Endometrium (tissue), 2 donors: ENCODE measurements at regions not wholly inside any gene's neighbourhood (a gene's known extent, or its start where the extent isn't known, plus 50 kb on each side); places are given as distances from the start of the nearest gene placed in this dataset.
A peak's percentile ranks its signal among the peaks of the same experiment; 100 is the strongest.
"Not testable (repeated sequence)": the region's sequence is repeated elsewhere in the genome, so short reads cannot be mapped to it uniquely, and the experiment has no call there.

Experiments used
- FAIRE-seq: peaks from 2 replicates; lab custom pipeline; 2012; peaks lifted over from hg19 to GRCh38; lab: Jason Lieb, UNC
- donor health status: control.
- donor health status: control.

- peak; percentile 12 for FAIRE-seq
These were observed 1364.9 kb upstream of the MIR17HG start for GRCh38 chr13:89982407-89983095.

DNA sequence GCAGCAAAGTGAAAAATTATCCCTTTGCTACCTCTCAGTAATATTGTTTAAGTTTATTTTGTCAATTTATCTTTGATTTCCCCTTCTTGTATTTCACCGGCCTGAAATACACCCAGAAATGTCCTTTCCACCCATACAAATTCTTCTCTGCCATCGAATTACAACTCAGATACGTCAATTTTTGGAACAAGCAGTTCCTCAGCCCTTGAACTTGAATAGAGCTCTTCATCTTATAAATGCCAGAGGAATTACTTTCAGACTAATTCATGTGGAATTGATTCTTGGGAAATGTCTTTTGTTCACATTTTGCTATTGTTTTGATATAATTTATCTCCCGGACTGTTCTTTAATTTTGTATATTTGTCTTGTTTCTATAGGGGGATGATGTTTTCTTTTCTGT lies 1359.3 kb upstream of the MIR17HG start:
- FAIRE-seq: no peak

DNA sequence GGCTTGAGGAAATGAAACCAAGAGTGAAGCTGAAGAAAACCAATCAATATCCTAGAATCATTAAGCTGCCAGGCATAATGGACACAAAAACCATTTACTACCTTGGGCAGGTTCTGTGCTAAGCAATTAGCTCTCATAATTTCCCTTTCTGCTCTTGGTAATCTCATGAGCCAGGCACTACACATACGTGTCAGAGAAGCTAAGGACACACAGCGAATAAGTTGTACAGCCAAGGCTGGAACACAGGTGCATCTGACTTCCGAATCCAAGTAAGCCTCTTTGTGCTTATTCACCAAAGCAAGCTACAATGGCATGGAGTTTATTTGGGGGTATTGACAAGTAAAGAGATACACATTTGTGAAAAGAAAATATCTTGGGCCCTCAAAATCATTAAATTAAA lies 1343.9 kb upstream of the MIR17HG start:
- no peak for FAIRE-seq

GRCh38 chr13:90008707-90009149 lies 1338.8 kb upstream of the MIR17HG start:
- no peak for FAIRE-seq

DNA sequence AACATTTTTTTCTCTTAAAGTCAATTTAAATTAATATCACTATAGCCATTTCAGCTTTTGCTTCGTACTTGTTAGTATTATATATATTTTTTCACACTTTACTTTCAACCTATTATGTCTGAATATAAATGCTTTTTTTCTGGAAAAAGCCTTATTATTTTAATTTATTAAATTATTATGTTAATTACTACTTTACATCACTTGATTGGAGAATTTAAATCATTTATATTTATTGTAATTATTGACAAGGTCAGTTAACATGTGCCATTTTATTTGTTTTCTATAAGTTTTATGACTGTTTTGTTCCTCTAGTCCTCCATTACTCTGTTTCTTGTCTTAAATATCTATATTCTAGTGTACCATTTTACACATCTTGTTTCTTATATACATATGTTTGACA lies 1333.4 kb upstream of the MIR17HG start:
- no peak for FAIRE-seq

GRCh38 chr13:90015565-90016507 lies 1331.7 kb upstream of the MIR17HG start:
- FAIRE-seq: no peak

DNA sequence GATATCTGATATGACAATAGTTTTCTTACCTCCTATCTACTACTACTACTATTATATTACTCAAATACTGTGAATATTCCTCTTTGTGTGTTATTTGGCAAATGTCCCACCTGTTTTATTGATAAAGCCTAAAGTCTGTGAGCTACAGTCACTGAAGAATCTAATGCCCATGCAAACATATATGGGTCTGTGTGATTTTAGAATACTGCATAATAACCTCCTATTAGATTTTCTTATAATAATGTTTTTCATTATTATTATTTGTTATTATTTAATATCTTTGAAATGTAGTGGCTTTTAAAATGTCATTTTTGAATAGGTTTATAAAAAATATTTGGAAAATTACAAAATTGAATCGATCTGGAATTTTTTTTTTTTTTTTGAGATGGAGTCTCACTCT lies 1330.8 kb upstream of the MIR17HG start:
- no peak for FAIRE-seq

DNA sequence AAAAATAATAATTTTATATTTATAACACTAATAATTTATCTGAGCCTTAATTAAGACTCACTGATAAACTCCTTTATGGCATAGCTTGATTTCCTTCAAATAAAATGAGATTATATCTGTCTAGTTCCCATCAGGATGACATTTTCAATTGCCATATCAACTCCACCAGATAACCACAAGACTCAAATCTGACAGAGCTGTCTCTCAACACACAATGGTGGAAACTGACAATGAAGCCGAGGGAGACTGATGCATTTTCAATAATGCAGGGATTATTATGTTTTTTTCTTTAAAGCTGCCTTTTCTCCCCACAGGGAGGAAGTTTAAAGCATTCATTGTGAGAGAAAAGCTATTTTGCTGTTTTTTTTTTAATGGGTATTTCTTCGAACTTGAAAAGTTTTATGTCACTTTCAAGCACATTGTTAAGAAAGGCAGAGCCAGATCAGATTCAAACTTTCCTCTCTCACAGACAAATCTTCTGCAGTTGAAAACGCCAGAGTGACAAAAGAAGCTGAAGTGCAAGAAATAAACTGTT lies 1326.9 kb upstream of the MIR17HG start:
- no peak for FAIRE-seq

- FAIRE-seq: no peak
These were observed 1320.1 kb upstream of the MIR17HG start for GRCh38 chr13:90027409-90027808.

GRCh38 chr13:90032313-90032712 lies 1315.2 kb upstream of the MIR17HG start:
- FAIRE-seq: no peak

DNA sequence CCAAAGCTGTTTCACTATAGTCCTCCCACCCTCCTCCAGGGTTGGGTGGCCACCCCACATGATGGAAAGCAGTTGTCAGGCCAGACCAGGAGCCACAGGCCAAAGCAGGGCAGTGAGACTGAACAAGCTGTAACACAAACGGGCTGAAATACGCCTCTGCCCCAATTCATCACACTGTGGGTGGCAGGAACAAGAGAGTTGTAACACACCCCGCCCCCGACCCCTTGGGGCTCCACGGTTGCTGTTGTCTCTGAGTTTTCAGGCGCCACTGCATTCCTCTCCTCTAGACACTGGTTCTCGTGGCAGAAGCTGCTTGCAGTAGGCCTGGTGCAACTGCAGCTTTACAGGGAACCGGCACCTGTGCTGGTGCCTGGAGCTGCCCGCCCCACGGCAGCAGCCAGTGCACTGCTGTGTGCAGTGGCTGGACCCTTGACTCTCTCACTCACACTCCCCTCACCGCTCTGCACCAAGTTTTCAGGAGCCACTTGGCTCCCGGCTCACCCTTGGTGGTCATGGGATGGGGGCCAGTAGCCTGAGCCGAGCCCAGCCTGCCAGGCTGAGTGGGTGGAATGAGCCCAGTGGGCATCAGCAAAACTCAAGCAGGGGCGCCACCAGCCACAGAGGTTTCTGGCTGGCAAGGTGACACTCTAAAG lies 1314.5 kb upstream of the MIR17HG start:
- FAIRE-seq: no peak

DNA sequence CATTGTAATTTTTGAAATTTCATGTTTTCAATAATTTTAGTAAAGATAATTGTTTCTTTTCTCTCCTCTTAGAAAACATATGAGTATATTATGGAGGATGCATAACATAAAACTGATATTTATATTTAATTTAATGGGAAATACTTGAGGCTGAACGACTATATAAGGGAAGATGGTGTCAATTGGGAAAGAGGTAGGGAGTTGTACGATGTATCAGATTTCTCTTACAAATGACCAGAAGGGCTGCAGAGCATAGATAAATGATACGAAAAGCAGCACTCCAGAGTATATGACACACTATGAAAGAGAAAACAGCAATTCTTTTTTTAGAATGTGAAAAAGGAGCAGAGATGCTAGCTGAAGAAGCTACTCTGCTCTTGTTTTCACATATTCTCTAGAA lies 1308.0 kb upstream of the MIR17HG start:
- FAIRE-seq: no peak

GRCh38 chr13:90047600-90047999 lies 1299.9 kb upstream of the MIR17HG start:
- FAIRE-seq: no peak

GRCh38 chr13:90049989-90050671 lies 1297.4 kb upstream of the MIR17HG start:
- FAIRE-seq: no peak

- FAIRE-seq: no peak
These were observed 1292.4 kb upstream of the MIR17HG start for GRCh38 chr13:90055121-90055520.

- FAIRE-seq: no peak
These were observed 1291.7 kb upstream of the MIR17HG start for GRCh38 chr13:90055760-90056159.

- not testable (repeated sequence) for FAIRE-seq
These were observed 1283.3 kb upstream of the MIR17HG start for GRCh38 chr13:90064226-90064625.

DNA sequence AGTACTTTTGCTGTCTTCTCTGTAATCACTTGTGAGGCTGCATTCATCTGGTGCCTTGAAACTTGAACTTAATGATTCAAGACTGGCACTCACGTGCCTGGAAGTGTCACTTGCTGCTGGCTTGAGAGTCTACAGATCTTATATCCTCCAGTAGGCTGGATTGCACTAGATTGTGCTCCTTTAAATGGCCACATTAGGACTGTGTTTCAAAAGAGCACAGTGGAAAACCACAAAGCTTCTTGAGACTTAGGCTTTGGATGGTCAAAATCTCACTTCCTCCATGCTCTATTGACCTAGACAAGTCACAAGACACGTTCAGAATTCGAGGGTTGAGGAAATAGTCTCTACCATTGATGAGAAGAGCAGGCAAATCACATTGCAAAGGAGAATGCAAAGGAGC lies 1278.8 kb upstream of the MIR17HG start:
- FAIRE-seq: no peak

DNA sequence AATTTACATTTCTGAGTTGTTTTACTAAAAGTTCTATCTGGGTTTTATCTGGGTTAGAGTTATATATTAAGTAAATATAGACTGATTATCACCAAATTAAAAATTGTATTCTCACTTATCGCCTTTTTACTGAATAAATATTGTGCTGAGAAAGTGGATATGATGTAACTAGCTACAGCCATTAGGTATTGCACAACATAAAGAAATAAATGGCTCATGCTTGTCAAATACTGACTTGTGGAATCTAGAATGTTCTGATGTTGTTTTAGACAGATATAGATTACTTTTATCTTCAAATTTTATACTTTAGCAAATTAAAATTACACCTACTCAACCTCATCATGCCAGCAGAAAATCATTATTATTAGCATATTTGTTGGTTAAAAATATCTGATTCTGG lies 1277.1 kb upstream of the MIR17HG start:
- no peak for FAIRE-seq

DNA sequence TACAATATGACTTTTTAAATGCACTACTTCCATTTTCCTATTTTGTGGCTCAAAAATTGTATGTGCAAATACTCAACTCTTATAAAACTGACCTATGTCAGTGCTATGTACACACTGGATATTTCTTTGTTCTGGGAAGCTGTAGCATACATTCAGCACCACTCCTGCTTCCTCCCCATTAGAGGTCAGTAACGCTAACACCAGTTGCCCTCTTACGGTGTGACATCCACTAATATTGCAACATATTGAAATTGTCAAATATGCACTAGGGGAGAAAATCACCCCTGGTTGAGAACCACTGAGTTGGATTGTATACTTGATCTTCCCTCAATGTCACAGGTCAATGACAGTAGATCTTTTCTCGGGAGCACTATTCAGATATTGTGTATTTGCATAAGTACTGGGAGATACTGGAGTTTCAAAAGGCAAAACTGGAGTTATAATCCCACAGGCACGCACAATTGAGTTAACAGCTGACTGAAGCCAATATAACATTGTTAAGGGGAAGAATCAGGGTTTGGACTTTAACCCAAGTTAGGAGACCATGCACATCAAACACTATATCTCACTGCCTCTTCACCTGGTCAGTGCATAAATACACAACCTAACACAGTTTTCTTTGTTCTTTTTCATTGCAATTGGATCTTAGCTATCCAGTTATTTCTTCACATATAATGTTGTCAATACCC lies 1276.5 kb upstream of the MIR17HG start:
- no peak for FAIRE-seq

DNA sequence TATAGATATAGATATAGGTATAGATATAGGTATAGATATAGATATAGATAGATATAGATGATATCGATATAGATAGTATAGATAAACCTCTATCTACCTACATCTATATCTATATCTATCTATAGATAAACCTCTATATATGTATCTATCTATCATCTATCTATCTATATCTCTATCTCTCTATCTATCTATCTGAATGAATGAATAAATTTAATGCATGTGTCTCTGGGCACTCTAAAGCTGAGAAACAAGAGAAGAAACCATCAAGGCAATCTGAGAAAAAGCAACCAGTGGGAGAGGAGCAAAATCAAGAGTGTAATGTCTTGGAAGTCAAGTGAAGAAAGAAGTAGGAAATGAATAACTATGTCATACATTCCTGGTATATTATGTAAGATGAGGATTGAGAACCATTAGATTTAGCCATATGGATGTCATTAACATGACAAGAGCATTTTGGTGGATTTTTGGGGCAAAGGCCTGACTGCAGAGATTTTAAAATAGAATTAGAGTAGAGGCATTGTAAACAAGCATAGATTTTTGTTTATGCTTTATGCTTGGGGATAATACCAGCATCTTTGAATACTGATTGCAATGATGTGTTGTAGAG lies 1262.7 kb upstream of the MIR17HG start:
- no peak for FAIRE-seq
